Nucleus accumbens (tissue), 56 donors: ENCODE measurements at regions not wholly inside any gene's neighbourhood (a gene's known extent, or its start where the extent isn't known, plus 50 kb on each side); places are given as distances from the start of the nearest gene placed in this dataset.

Experiments
- DNase-seq, 56 donors: peaks; one replicate each; lab custom pipeline; 2025; lab: John Stamatoyannopoulos, UW

GRCh38 chr4:180363815-180364214 lies 1879.4 kb upstream of the TENM3 start:
- DNase-seq = no peak

- no peak for DNase-seq
Measured at GRCh38 chr4:180372691-180373090, 1870.5 kb upstream of the TENM3 start.

GRCh38 chr4:180377741-180378140 lies 1865.5 kb upstream of the TENM3 start:
- DNase-seq = no peak

- peak in 5 of 56 donors; percentile 1 to 18 (median 4) for DNase-seq
Measured at GRCh38 chr4:180380733-180381132, 1862.5 kb upstream of the TENM3 start.

GRCh38 chr4:180391613-180392012 lies 1851.6 kb upstream of the TENM3 start:
- no peak for DNase-seq

GRCh38 chr4:180394312-180394711 lies 1848.9 kb upstream of the TENM3 start:
- no peak for DNase-seq

GRCh38 chr4:180394730-180395129 lies 1848.5 kb upstream of the TENM3 start:
- DNase-seq = no peak

- no peak for DNase-seq
Measured at GRCh38 chr4:180398564-180398963, 1844.6 kb upstream of the TENM3 start.

- DNase-seq = no peak
Measured at GRCh38 chr4:180407275-180407885, 1835.8 kb upstream of the TENM3 start.

GRCh38 chr4:180418819-180419531 lies 1824.2 kb upstream of the TENM3 start:
- no peak for DNase-seq

GRCh38 chr4:180422989-180423711 lies 1820.1 kb upstream of the TENM3 start:
- no peak for DNase-seq

- DNase-seq = no peak
Measured at GRCh38 chr4:180423712-180424057, 1819.5 kb upstream of the TENM3 start.

GRCh38 chr4:180426938-180427337 lies 1816.3 kb upstream of the TENM3 start:
- no peak for DNase-seq

GRCh38 chr4:180430283-180430682 lies 1812.9 kb upstream of the TENM3 start:
- no peak for DNase-seq

GRCh38 chr4:180434131-180434895 lies 1808.9 kb upstream of the TENM3 start:
- no peak for DNase-seq

GRCh38 chr4:180436361-180436760 lies 1806.8 kb upstream of the TENM3 start:
- no peak for DNase-seq

- no peak for DNase-seq
Measured at GRCh38 chr4:180437601-180438000, 1805.6 kb upstream of the TENM3 start.

GRCh38 chr4:180448306-180448705 lies 1794.9 kb upstream of the TENM3 start:
- DNase-seq = no peak

GRCh38 chr4:180449395-180449956 lies 1793.7 kb upstream of the TENM3 start:
- DNase-seq = peak in 16 of 56 donors; percentile 2 to 35 (median 13)

GRCh38 chr4:180455226-180455625 lies 1788.0 kb upstream of the TENM3 start:
- DNase-seq = no peak

- no peak for DNase-seq
Measured at GRCh38 chr4:180456928-180457327, 1786.3 kb upstream of the TENM3 start.
